Kidney (tissue), 13 donors: ENCODE measurements at regions not wholly inside any gene's neighbourhood (a gene's known extent, or its start where the extent isn't known, plus 50 kb on each side); places are given as distances from the start of the nearest gene placed in this dataset.
"Not testable (repeated sequence)": the region's sequence is repeated elsewhere in the genome, so short reads cannot be mapped to it uniquely, and the experiment has no call there.

Experiments
- DNase-seq, 5 donors: peaks; one replicate each; pipeline ENCODE4 v3.0.0-alpha.2; 2013 to 2020
- FAIRE-seq: peaks from 2 replicates; lab custom pipeline; 2012; peaks lifted over from hg19 to GRCh38; lab: Jason Lieb, UNC
- H3K27ac ChIP-seq, 2 donors: one replicate each; pipeline ENCODE4 v1.7.0; 2013; ENCODE audit warnings: low read depth in 2 of 2, low read length in 2 of 2, inconsistent platforms in 1 of 2
- H3K27me3 ChIP-seq: one replicate; pipeline ENCODE4 v1.7.1; 2013; ENCODE audit warnings: low read length, inconsistent platforms; ENCODE audit not compliant: control insufficient read depth, insufficient read depth
- H3K36me3 ChIP-seq, 3 donors: one replicate each; pipeline versions ENCODE4 v1.7.0 to v1.7.1; 2013; ENCODE audit warnings: low read length in 3 of 3, control low read depth in 1 of 3, inconsistent platforms in 1 of 3; ENCODE audit not compliant: insufficient read depth in 3 of 3, control insufficient read depth in 2 of 3
- H3K4me1 ChIP-seq, 3 donors: one replicate each; pipeline versions ENCODE4 v1.7.0 to v1.7.1; 2013; ENCODE audit warnings: low read length in 3 of 3, inconsistent platforms in 1 of 3, low read depth in 1 of 3; ENCODE audit not compliant: control insufficient read depth in 2 of 3, insufficient read depth in 2 of 3
- H3K4me3 ChIP-seq, 3 donors: one replicate each; pipeline versions ENCODE4 v1.7.0 to v1.8.1; 2013; ENCODE audit warnings: low read length in 3 of 3, control low read depth in 1 of 3, inconsistent platforms in 1 of 3
- H3K9ac ChIP-seq, 3 donors: one replicate each; pipeline versions ENCODE4 v1.7.0 to v1.7.1; 2013; ENCODE audit warnings: low read length in 3 of 3, control low read depth in 1 of 3, inconsistent platforms in 1 of 3
- H3K9me3 ChIP-seq, 3 donors: one replicate each; pipeline versions ENCODE4 v1.7.0 to v1.7.1; 2013; ENCODE audit warnings: low read length in 3 of 3, control low read depth in 1 of 3, inconsistent platforms in 1 of 3; ENCODE audit not compliant: control insufficient read depth in 2 of 3, insufficient read depth in 1 of 3
- intact Hi-C: fragments of 100-400 bp; cut with DNase I; formaldehyde crosslinking; loops from one replicate; pipeline ENCODE4 v1.11.1; 2022
- TF ChIP-seq, protein P1 (sequence below): IDR thresholded peaks from 3 replicates; pipeline ENCODE4 v1.5.1; 2012; ENCODE audit warnings: mild to moderate bottlenecking, moderate library complexity, borderline replicate concordance; ENCODE audit not compliant: insufficient read depth; ENCODE audit errors: extremely low read depth
- donor health status: control.
- donor health status: control.
- donor health status: control.
- donor health status: control.
- donor health status: control.
- donor health status: DM: yes; HTN: yes; CAD: no.
- donor health status: Normal renal cell carcinoma (clear cell type).

DNA sequence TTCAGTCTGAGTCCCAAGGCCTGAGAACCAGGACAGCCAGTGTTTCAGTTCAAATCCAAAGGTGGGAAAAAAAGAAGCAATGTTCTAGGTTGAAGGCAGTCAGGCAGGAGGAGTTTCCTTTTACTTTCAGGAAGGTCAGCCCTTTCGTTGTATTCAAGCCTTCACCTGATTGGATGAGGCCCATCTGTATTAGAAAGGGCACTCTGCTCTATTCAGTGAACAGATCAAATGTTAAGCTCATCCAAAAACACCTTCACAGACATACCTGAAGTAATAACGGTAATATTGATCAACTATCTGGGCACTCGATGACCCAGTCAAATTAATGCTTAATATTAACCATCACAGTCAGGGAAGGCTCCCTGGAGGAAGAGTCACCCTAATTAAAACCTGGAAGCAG, 60.9 kb downstream of the IRX5 start:
- Histone ChIP-seq H3K9me3 (no peaks in the 10 kb centered on the region), H3K4me1 (no peaks in the 10 kb centered on the region), H3K27me3 (no peaks in the 10 kb centered on the region), H3K4me3 (no peak overlapping the region), H3K27ac (no peak overlapping the region), H3K36me3 (no peaks in the 10 kb centered on the region), H3K9ac (no peak overlapping the region)
- intact Hi-C loops, result no loop called here
- DNase-seq (no peak), FAIRE-seq (no peak)
- TF ChIP-seq, protein P1, sequence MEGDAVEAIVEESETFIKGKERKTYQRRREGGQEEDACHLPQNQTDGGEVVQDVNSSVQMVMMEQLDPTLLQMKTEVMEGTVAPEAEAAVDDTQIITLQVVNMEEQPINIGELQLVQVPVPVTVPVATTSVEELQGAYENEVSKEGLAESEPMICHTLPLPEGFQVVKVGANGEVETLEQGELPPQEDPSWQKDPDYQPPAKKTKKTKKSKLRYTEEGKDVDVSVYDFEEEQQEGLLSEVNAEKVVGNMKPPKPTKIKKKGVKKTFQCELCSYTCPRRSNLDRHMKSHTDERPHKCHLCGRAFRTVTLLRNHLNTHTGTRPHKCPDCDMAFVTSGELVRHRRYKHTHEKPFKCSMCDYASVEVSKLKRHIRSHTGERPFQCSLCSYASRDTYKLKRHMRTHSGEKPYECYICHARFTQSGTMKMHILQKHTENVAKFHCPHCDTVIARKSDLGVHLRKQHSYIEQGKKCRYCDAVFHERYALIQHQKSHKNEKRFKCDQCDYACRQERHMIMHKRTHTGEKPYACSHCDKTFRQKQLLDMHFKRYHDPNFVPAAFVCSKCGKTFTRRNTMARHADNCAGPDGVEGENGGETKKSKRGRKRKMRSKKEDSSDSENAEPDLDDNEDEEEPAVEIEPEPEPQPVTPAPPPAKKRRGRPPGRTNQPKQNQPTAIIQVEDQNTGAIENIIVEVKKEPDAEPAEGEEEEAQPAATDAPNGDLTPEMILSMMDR, result no peak

DNA sequence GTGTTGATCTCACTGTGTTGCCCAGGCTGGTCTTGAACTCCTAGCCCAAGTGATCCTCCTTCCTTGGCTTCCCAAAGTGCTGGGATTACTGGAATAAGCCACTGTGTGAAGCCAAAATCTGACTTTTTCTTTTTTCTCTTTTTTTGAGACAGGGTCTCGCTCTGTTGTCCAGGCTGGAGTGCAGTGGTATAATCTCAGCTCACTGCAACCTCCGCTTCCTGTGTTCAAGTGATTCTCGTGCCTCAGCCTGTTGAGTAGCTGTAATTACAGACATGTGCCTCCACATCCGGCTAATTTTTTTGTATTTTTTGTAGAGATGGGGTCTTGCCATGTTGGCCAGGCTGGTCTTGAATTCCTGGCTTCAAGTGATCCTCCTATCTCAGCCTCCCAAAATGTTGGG, 61.3 kb downstream of the IRX5 start:
- FAIRE-seq, H3K4me1 ChIP-seq, intact Hi-C loops, H3K4me3 ChIP-seq, H3K27me3 ChIP-seq, H3K9me3 ChIP-seq, H3K9ac ChIP-seq, DNase-seq, H3K27ac ChIP-seq, H3K36me3 ChIP-seq: not testable (repeated sequence)

DNA sequence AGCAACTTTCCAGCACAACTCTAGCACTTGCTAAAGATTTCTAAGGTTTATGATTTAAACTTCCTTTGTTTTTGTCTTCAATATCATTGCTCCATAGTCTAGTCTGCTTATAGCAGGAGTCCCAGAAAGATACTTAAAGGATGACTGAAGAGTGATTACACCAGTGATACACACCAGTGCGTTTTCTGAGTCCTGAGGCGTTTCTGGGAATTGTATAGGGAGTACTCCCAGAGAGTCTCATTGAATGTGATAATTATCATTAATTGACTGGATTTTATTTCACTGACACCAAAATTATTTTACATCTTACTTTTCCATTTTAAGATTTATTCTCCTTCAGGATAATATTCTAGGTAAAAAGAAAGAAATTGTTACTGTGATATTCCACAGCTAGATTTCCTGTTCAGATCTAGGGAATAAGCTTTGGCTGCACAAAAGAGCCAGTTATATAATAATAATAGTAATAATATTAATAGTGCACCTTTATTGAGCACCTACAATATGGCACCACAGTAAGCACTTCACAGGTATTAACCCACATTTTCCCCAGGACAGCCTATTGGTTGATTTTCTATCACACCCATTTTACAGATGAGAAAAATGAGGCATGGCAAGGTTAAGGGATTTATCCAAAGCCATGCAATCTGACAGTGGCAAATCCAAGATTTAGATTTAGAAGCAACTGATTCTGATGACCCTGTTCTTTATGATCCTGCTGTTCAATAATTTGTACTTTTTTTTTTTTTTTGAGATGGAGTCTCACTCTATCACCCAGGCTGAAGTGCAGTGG, 62.6 kb downstream of the IRX5 start:
- Histone ChIP-seq H3K27me3 (no peaks in the 10 kb centered on the region), H3K9me3 (no peaks in the 10 kb centered on the region), H3K4me1 (no peaks in the 10 kb centered on the region), H3K36me3 (no peaks in the 10 kb centered on the region), H3K4me3 (no peak overlapping the region), H3K27ac (no peak overlapping the region), H3K9ac (no peak overlapping the region)
- intact Hi-C loops, result no loop called here
- no peak for FAIRE-seq
- no peak for DNase-seq
- TF ChIP-seq, protein P1, result no peak

DNA sequence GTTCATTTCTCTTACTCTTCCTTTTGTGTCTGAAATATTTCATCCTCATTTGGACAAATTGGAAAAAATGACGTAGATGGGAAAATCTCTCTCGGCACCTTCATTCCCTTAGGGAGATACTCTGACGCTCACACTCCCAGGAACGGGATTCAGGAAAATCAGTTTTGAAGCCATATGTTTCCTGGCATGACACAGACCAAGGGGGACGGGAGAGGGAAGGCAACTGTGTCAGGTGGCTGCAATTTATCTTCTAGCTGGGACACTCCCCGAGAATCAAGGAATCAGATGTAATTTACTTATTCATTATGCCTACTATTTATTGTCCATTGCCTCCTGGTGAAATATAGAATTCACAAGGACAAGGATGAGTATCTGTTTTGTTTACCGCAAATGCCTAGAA, 65.5 kb downstream of the IRX5 start:
- Histone ChIP-seq H3K9me3 (no peaks in the 10 kb centered on the region), H3K4me1 (no peaks in the 10 kb centered on the region), H3K27me3 (no peaks in the 10 kb centered on the region), H3K4me3 (no peak overlapping the region), H3K36me3 (no peaks in the 10 kb centered on the region), H3K9ac (no peak overlapping the region), H3K27ac (no peak overlapping the region)
- no peak for DNase-seq
- intact Hi-C loops, result no loop called here
- FAIRE-seq, result no peak
- TF ChIP-seq, protein P1, result no peak
